DMS79 (cell line): ENCODE measurements at regions not wholly inside any gene's neighbourhood (a gene's known extent, or its start where the extent isn't known, plus 50 kb on each side); places are given as distances from the start of the nearest gene placed in this dataset.
"Not testable (repeated sequence)": the region's sequence is repeated elsewhere in the genome, so short reads cannot be mapped to it uniquely, and the experiment has no call there.

Experiments
- DNase-seq: peaks from one replicate; lab custom pipeline; 2025; lab: John Stamatoyannopoulos, UW

- DNase-seq: no peak
Observed at GRCh38 chr4:126144543-126145237, 829.9 kb downstream of the FAT4 start.

- DNase-seq: no peak
Observed at GRCh38 chr4:126168484-126168883, 853.7 kb downstream of the FAT4 start.

- no peak for DNase-seq
Observed at GRCh38 chr4:126172126-126172525, 857.4 kb downstream of the FAT4 start.

GRCh38 chr4:126174627-126175026, 859.9 kb downstream of the FAT4 start:
- no peak for DNase-seq

GRCh38 chr4:126180642-126181041, 865.9 kb downstream of the FAT4 start:
- no peak for DNase-seq

GRCh38 chr4:126182336-126182735, 867.6 kb downstream of the FAT4 start:
- no peak for DNase-seq

- DNase-seq: no peak
Observed at GRCh38 chr4:126182786-126183185, 868.0 kb downstream of the FAT4 start.

GRCh38 chr4:126183206-126183605, 868.5 kb downstream of the FAT4 start:
- DNase-seq: no peak

GRCh38 chr4:126191536-126191935, 876.8 kb downstream of the FAT4 start:
- no peak for DNase-seq

- DNase-seq: no peak
Observed at GRCh38 chr4:126192506-126192905, 877.8 kb downstream of the FAT4 start.

GRCh38 chr4:126201251-126202138, 886.7 kb downstream of the FAT4 start:
- DNase-seq: not testable (repeated sequence)

GRCh38 chr4:126202226-126202625, 887.5 kb downstream of the FAT4 start:
- no peak for DNase-seq

GRCh38 chr4:126207910-126208309, 893.2 kb downstream of the FAT4 start:
- no peak for DNase-seq

- DNase-seq: no peak
Observed at GRCh38 chr4:126209147-126209546, 894.4 kb downstream of the FAT4 start.

- no peak for DNase-seq
Observed at GRCh38 chr4:126213996-126214395, 899.2 kb downstream of the FAT4 start.

- DNase-seq: no peak
Observed at GRCh38 chr4:126215759-126216158, 901.0 kb downstream of the FAT4 start.

- DNase-seq: no peak
Observed at GRCh38 chr4:126216611-126217010, 901.9 kb downstream of the FAT4 start.

- no peak for DNase-seq
Observed at GRCh38 chr4:126221282-126221681, 906.5 kb downstream of the FAT4 start.

- no peak for DNase-seq
Observed at GRCh38 chr4:126221717-126222340, 907.1 kb downstream of the FAT4 start.

GRCh38 chr4:126223784-126224407, 909.1 kb downstream of the FAT4 start:
- DNase-seq: no peak

GRCh38 chr4:126227428-126227827, 912.7 kb downstream of the FAT4 start:
- DNase-seq: no peak

GRCh38 chr4:126230269-126230668, 915.5 kb downstream of the FAT4 start:
- no peak for DNase-seq
